K562 (cell line): ENCODE measurements at regions not wholly inside any gene's neighbourhood (a gene's known extent, or its start where the extent isn't known, plus 50 kb on each side); places are given as distances from the start of the nearest gene placed in this dataset.
A peak's percentile ranks its signal among the peaks of the same experiment; 100 is the strongest.

Experiments used
- ATAC-seq: fragments of 200-7000 bp; cut with Tn5 transposase; 3 replicates; pipeline ENCODE4 v1.9.1; 2020; ENCODE audit warnings: moderate library complexity
- BruUV-seq: library from RNA; stranded (reverse); fragments of 400-500 nt; replicated peaks from 2 replicates; lab custom pipeline; 2021; lab: Mats Ljungman, UMichigan
- CTCF ChIA-PET: fragments of 300-600 bp; formaldehyde crosslinking; extraction: SDS; loops from one replicate; lab custom pipeline; 2021; ENCODE audit warnings: low intra/inter-chr PET ratio; lab: Yijun Ruan, JAX
- POLR2A ChIA-PET: fragments of 300-600, 350-650 bp; sonication (Branson Sonifier 250); formaldehyde crosslinking; extraction: SDS; loops from one replicate; lab custom pipeline; 2021; ENCODE audit warnings: antibody characterized with exemption, inconsistent platforms; lab: Yijun Ruan, JAX
- DNase-seq, 4 experiments: peaks; one replicate each; pipeline versions ENCODE4 v3.0.0 to v3.0.0-alpha.2; 2011 to 2018; ENCODE audit warnings: low spot score in 3 of 4, mixed read lengths in 3 of 4; ENCODE audit errors: extremely low read depth in 1 of 4
- FAIRE-seq: peaks from 2 replicates; lab custom pipeline; 2011; peaks lifted over from hg19 to GRCh38; lab: Jason Lieb, UNC
- H2AFZ ChIP-seq: 2 replicates; pipeline ENCODE4 v1.6.0; 2011; ENCODE audit warnings: low read depth, low read length, control low read depth, inconsistent platforms
- H3K27ac ChIP-seq: fragments of 200-600 bp; 3 replicates; pipeline ENCODE4 v1.8.0; 2011; ENCODE audit warnings: low read depth, mild to moderate bottlenecking, control low read depth, inconsistent platforms, low read length, moderate library complexity, mixed read lengths; ENCODE audit errors: extremely low read depth
- H3K27me3 ChIP-seq, 2 experiments: fragments of 300-600 bp in 1 of 2; 2 replicates in 1 of 2; 3 replicates in 1 of 2; pipeline versions ENCODE4 v1.6.0 to v1.8.0; 2011; ENCODE audit warnings: inconsistent platforms in 2 of 2, low read length in 2 of 2, mild to moderate bottlenecking in 1 of 2, mixed read lengths in 1 of 2, moderate library complexity in 1 of 2; ENCODE audit not compliant: control insufficient read depth in 2 of 2, insufficient read depth in 2 of 2
- H3K36me3 ChIP-seq: fragments of 300-600 bp; 3 replicates; pipeline ENCODE4 v1.8.0; 2011; ENCODE audit warnings: mild to moderate bottlenecking, low read length, inconsistent platforms; ENCODE audit not compliant: control insufficient read depth, insufficient read depth
- H3K4me1 ChIP-seq, 2 experiments: fragments of 200-600 bp in 1 of 2; replicated peaks in 1 of 2; 2 replicates in 1 of 2; 3 replicates in 1 of 2; pipeline versions ENCODE4 v1.5.1 to v1.8.0; 2011; ENCODE audit warnings: inconsistent platforms in 2 of 2, low read length in 2 of 2, mild to moderate bottlenecking in 1 of 2, mixed read lengths in 1 of 2, moderate library complexity in 1 of 2; ENCODE audit not compliant: control insufficient read depth in 2 of 2, insufficient read depth in 2 of 2
- H3K4me2 ChIP-seq: 2 replicates; pipeline ENCODE4 v1.6.1; 2011; ENCODE audit warnings: low read length, control low read depth, inconsistent platforms, mixed read lengths; ENCODE audit not compliant: insufficient read depth
- H3K4me3 ChIP-seq: fragments of 200-600 bp; sonication (generic), shearing (Covaris generic); 2 replicates; pipeline ENCODE4 v1.5.1; 2016; ENCODE audit warnings: control low read depth, inconsistent platforms
- H3K79me2 ChIP-seq: fragments of 200-600 bp; 3 replicates; pipeline ENCODE4 v1.8.0; 2011; ENCODE audit warnings: low read length, inconsistent platforms; ENCODE audit not compliant: control insufficient read depth, insufficient read depth
- H3K9ac ChIP-seq, 2 experiments: 2 replicates each; pipeline versions ENCODE4 v1.6.0 to v1.6.1; 2011; ENCODE audit warnings: low read depth in 2 of 2, low read length in 2 of 2, control low read depth in 1 of 2, inconsistent platforms in 1 of 2, mild to moderate bottlenecking in 1 of 2, mixed read lengths in 1 of 2; ENCODE audit not compliant: insufficient read depth in 1 of 2
- H3K9me1 ChIP-seq: one replicate; pipeline ENCODE4 v1.6.0; 2011; ENCODE audit warnings: inconsistent platforms, mild to moderate bottlenecking, low read length, moderate library complexity; ENCODE audit not compliant: control insufficient read depth, insufficient read depth
- H3K9me3 ChIP-seq: replicated peaks from 2 replicates; pipeline ENCODE4 v1.5.1; 2011; ENCODE audit warnings: low read depth, low read length, inconsistent platforms; ENCODE audit not compliant: control insufficient read depth, insufficient read depth
- H4K20me1 ChIP-seq: replicated peaks from 2 replicates; pipeline ENCODE4 v1.6.1; 2011; ENCODE audit warnings: low read length, inconsistent platforms, mixed read lengths; ENCODE audit not compliant: control insufficient read depth, insufficient read depth
- CTCF ChIP-seq, 3 experiments: IDR thresholded peaks in 2 of 3; conservative IDR thresholded peaks in 1 of 3; 2 replicates each; pipeline ENCODE4 v1.5.1; 2011 to 2012; ENCODE audit warnings: low read length in 3 of 3, mild to moderate bottlenecking in 3 of 3, control low read depth in 2 of 3, improper control_type of control experiment in 1 of 3, inconsistent platforms in 1 of 3, low read depth in 1 of 3, mixed read lengths in 1 of 3, moderate library complexity in 1 of 3; ENCODE audit not compliant: insufficient read depth in 2 of 3
- EZH2 ChIP-seq: IDR thresholded peaks from 2 replicates; pipeline ENCODE4 v1.6.1; 2012; ENCODE audit warnings: low read depth, mild to moderate bottlenecking, inconsistent platforms, low read length, borderline replicate concordance
- MCM5 ChIP-seq: fragments of 450-650 bp; IDR thresholded peaks from 2 replicates; pipeline ENCODE4 v1.6.1; 2016; ENCODE audit warnings: low read depth
- RAD21 ChIP-seq, 2 experiments: fragments of 250-450 bp in 1 of 2; fragments of 450-650 bp in 1 of 2; sonication (Bioruptor Pico) in 1 of 2; formaldehyde crosslinking in 1 of 2; IDR thresholded peaks in 1 of 2; conservative IDR thresholded peaks in 1 of 2; 2 replicates each; pipeline versions ENCODE4 v1.4.0 to v1.8.0; 2020 to 2022; ENCODE audit warnings: mild to moderate bottlenecking in 2 of 2, moderate library complexity in 1 of 2
- WGBS: fragments of 100-300 bp; shearing (Covaris generic); methylation state at CpG from one replicate; pipeline ENCODE4 v1.1.6; 2016; ENCODE audit warnings: low coverage, mixed read lengths; ENCODE audit not compliant: insufficient coverage; ENCODE audit errors: missing lambda C conversion rate; 5-methylcytosine and 5-hydroxymethylcytosine counted together
- in situ Hi-C: fragments of 300-500 bp; cut with MboI; formaldehyde crosslinking; loops from 4 replicates; pipeline ENCODE4 v1.15.0; 2018; ENCODE audit warnings: inconsistent platforms, mixed read lengths
- intact Hi-C: fragments of 100-400 bp; cut with micrococcal nuclease; formaldehyde crosslinking; loops from 2 replicates; pipeline ENCODE4 v1.14.2; 2022

GRCh38 chr9:3647652-3648051 lies 121.9 kb upstream of the RFX3 start:
- H3K9ac ChIP-seq, result no peak overlapping the region
- intact Hi-C loops (loop anchor here (1.0 kb wide), 1 partner anchor 180 kb away; no protein-coding TSS in a partner anchor), in situ Hi-C loops (no loop called here)
- no TSS peak for BruUV-seq
- DNase-seq (no peak), FAIRE-seq (no peak), ATAC-seq (no peak)
- H3K79me2 ChIP-seq, result no peaks in the 10 kb centered on the region
- no peaks in the 10 kb centered on the region for H4K20me1 ChIP-seq
- H3K4me1 ChIP-seq, result no peaks in the 10 kb centered on the region
- no peaks in the 10 kb centered on the region for H3K9me3 ChIP-seq
- no peaks in the 10 kb centered on the region for H3K9me1 ChIP-seq
- no peak overlapping the region for H3K27ac ChIP-seq
- no peak overlapping the region for H3K4me3 ChIP-seq
- H3K27me3 ChIP-seq, result no peaks in the 10 kb centered on the region
- no peak overlapping the region for H3K4me2 ChIP-seq
- H2AFZ ChIP-seq, result no peak overlapping the region
- TF ChIP-seq RAD21 (CRISPR knock-in tag; conservative IDR thresholded peaks at IDR 0.05 in 1 of 2, IDR thresholded peaks at IDR 0.05 in 1 of 2), result peak; percentile 20 to 27; a peak in 2 of 4 replicates
- no peak for TF ChIP-seq EZH2
- TF ChIP-seq CTCF (IDR thresholded peaks at IDR 0.05 in 2 of 3, conservative IDR thresholded peaks at IDR 0.05 in 1 of 3; ENCODE audit: insufficient read depth in 2 of 3, low read depth in 1 of 3, low read length in 3 of 3), result peak in 2 of 3 experiments; percentile 15 to 33; a peak in 1 of 6 replicates
- TF ChIP-seq MCM5, result no peak
- TF ChIP-seq, all 486 proteins: peak for 2
- POLR2A ChIA-PET, result no interaction called here
- no peaks in the 10 kb centered on the region for H3K36me3 ChIP-seq
- 20% methylated on average over 1 of the region's 1 CpG for WGBS
- CTCF ChIA-PET, result interaction anchor here (0.7 kb wide), 1 partner anchor 465 kb away, joined by 3 read pairs; no protein-coding TSS in a partner anchor
